Activated CD8-positive, alpha-beta memory T cell treated with anti-CD3 and anti-CD28 coated beads, Interleukin-2, amount 50 U/mL, for 1 hour (primary cell): ENCODE measurements at regions not wholly inside any gene's neighbourhood (a gene's known extent, or its start where the extent isn't known, plus 50 kb on each side); places are given as distances from the start of the nearest gene placed in this dataset.

ENCODE experiments used
- DNase-seq: peaks from one replicate; pipeline ENCODE4 v3.0.0-alpha.2; 2020; ENCODE audit errors: extremely low read depth

- DNase-seq, result no peak
Observed at GRCh38 chr19:27792576-27793127, 1420.3 kb downstream of the UQCRFS1 start.

- DNase-seq, result no peak
Observed at GRCh38 chr19:27780367-27781075, 1432.4 kb downstream of the UQCRFS1 start.

GRCh38 chr19:27779954-27780353 is 1433.0 kb downstream of the UQCRFS1 start:
- no peak for DNase-seq

GRCh38 chr19:27777726-27778125 is 1435.2 kb downstream of the UQCRFS1 start:
- no peak for DNase-seq

GRCh38 chr19:27777242-27777641 is 1435.7 kb downstream of the UQCRFS1 start:
- no peak for DNase-seq

GRCh38 chr19:27776524-27776923 is 1436.4 kb downstream of the UQCRFS1 start:
- DNase-seq, result no peak

GRCh38 chr19:27776020-27776419 is 1436.9 kb downstream of the UQCRFS1 start:
- DNase-seq, result no peak

GRCh38 chr19:27775395-27775794 is 1437.6 kb downstream of the UQCRFS1 start:
- DNase-seq, result no peak

GRCh38 chr19:27774827-27775226 is 1438.1 kb downstream of the UQCRFS1 start:
- DNase-seq, result no peak

GRCh38 chr19:27774337-27774736 is 1438.6 kb downstream of the UQCRFS1 start:
- no peak for DNase-seq

- no peak for DNase-seq
Observed at GRCh38 chr19:27773318-27774094, 1439.4 kb downstream of the UQCRFS1 start.

GRCh38 chr19:27772059-27772458 is 1440.9 kb downstream of the UQCRFS1 start:
- no peak for DNase-seq

- no peak for DNase-seq
Observed at GRCh38 chr19:27770095-27770494, 1442.9 kb downstream of the UQCRFS1 start.

GRCh38 chr19:27767234-27767633 is 1445.7 kb downstream of the UQCRFS1 start:
- no peak for DNase-seq

GRCh38 chr19:27765912-27766725 is 1446.8 kb downstream of the UQCRFS1 start:
- no peak for DNase-seq

GRCh38 chr19:27765397-27765796 is 1447.6 kb downstream of the UQCRFS1 start:
- DNase-seq, result no peak

GRCh38 chr19:27764186-27764804 is 1448.7 kb downstream of the UQCRFS1 start:
- no peak for DNase-seq

- DNase-seq, result no peak
Observed at GRCh38 chr19:27762933-27763332, 1450.0 kb downstream of the UQCRFS1 start.

- DNase-seq, result no peak
Observed at GRCh38 chr19:27759896-27760295, 1453.1 kb downstream of the UQCRFS1 start.

- no peak for DNase-seq
Observed at GRCh38 chr19:27758626-27759505, 1454.1 kb downstream of the UQCRFS1 start.

GRCh38 chr19:27754700-27755099 is 1458.3 kb downstream of the UQCRFS1 start:
- DNase-seq, result no peak
